ENCODE measurements at regions not wholly inside any gene's neighbourhood (a gene's known extent, or its start where the extent isn't known, plus 50 kb on each side); places are given as distances from the start of the nearest gene placed in this dataset.

- no peaks in the 10 kb centered on the region; the same call in 2 of the 3 replicates for H3K9me3 ChIP-seq (replicated peaks; ENCODE audit: control insufficient read depth, insufficient read depth, low read length)
- H3K4me3 ChIP-seq: no peak overlapping the region
- H3K9ac ChIP-seq (ENCODE audit: control insufficient read depth, insufficient read depth, low read length): no peak overlapping the region
- no peaks in the 10 kb centered on the region for H3K36me3 ChIP-seq (ENCODE audit: control insufficient read depth in 2 of 2, insufficient read depth in 2 of 2, low read length in 1 of 2)
- FAIRE-seq (no peak), ATAC-seq (peak; percentile 79), DNase-seq (ENCODE audit: low read depth, low spot score) (peak; percentile 4)
- intact Hi-C loops (cut with micrococcal nuclease; ENCODE audit: unreplicated experiment): no loop called here
- no TSS peak for BruUV-seq (replicated peaks)
- 0 out of 2 replicates have a peak, but pooled peaks have one; percentile 27 for TF ChIP-seq IKZF1 (conservative IDR thresholded peaks at IDR 0.05)
- peak; percentile 37; the same call in 1 of the 2 replicates for TF ChIP-seq RUNX3 (IDR thresholded peaks at IDR 0.05; ENCODE audit: low read length)
- no peak for TF ChIP-seq BCL11A (IDR thresholded peaks at IDR 0.05; ENCODE audit: low read depth, low read length)
- ChIA-PET SMC1A (ENCODE audit: uncharacterized antibody, unreplicated experiment) (interaction anchor here (1.0 to 2.0 kb wide), 4 partner anchors 9 to 37 kb away, joined by 3 to 6 read pairs (median 3); no protein-coding TSS in a partner anchor), POLR2A (no interaction called here), CTCF (no interaction called here), RAD21 (ENCODE audit: unreplicated experiment) (interaction anchor here (1.2 to 1.5 kb wide), 2 partner anchors 8 to 37 kb away, joined by 3 to 4 read pairs; no protein-coding TSS in a partner anchor)
- in situ Hi-C loops (cut with MboI): no loop called here
- peak overlapping the region; percentile 18; the same call in 1 of the 2 replicates for H3K4me2 ChIP-seq (ENCODE audit: control insufficient read depth, insufficient read depth)
- no peak overlapping the region for H3K27ac ChIP-seq (ENCODE audit: control insufficient read depth, insufficient read depth)
- no peaks in the 10 kb centered on the region for H3K27me3 ChIP-seq (replicated peaks in 1 of 2; ENCODE audit: control insufficient read depth in 2 of 2, insufficient read depth in 2 of 2, low read length in 1 of 2)
- no peaks in the 10 kb centered on the region for H4K20me1 ChIP-seq (ENCODE audit: control insufficient read depth, insufficient read depth)
- no peaks in the 10 kb centered on the region for H3K79me2 ChIP-seq (ENCODE audit: control insufficient read depth, insufficient read depth, low read length)
- WGBS (ENCODE audit: insufficient coverage, insufficient replicate concordance, low lambda C conversion rate, missing lambda C conversion rate): 23% methylated on average over 5 of the region's 5 CpGs
- peak overlapping the region; percentile 7; the same call in 1 of the 2 replicates for H2AFZ ChIP-seq (ENCODE audit: control insufficient read depth, low read depth, low read length)
- H3K4me1 ChIP-seq (ENCODE audit: control insufficient read depth, insufficient read depth, low read length): no peaks in the 10 kb centered on the region
These were observed 1171.2 kb downstream of the DIAPH3 start for GRCh38 chr13:58992478-58993042.

- 12% methylated on average over 4 of the region's 4 CpGs for WGBS (ENCODE audit: insufficient coverage, insufficient replicate concordance, low lambda C conversion rate, missing lambda C conversion rate)
- CTCF ChIA-PET: no interaction called here
- in situ Hi-C loops (cut with MboI): no loop called here
These were observed 1169.7 kb downstream of the DIAPH3 start for GRCh38 chr13:58994077-58994476.

More at GRCh38 chr13:58994077-58994476, 1169.7 kb downstream of the DIAPH3 start:
- Histone ChIP-seq H3K4me1 (ENCODE audit: control insufficient read depth, insufficient read depth, low read length) (no peaks in the 10 kb centered on the region), H3K79me2 (ENCODE audit: control insufficient read depth, insufficient read depth, low read length) (no peaks in the 10 kb centered on the region), H2AFZ (ENCODE audit: control insufficient read depth, low read depth, low read length) (no peak overlapping the region), H3K9me3 (replicated peaks; ENCODE audit: control insufficient read depth, insufficient read depth, low read length) (no peaks in the 10 kb centered on the region; the same call in 2 of the 3 replicates), H3K27me3 (replicated peaks in 1 of 2; ENCODE audit: control insufficient read depth in 2 of 2, insufficient read depth in 2 of 2, low read length in 1 of 2) (no peaks in the 10 kb centered on the region), H4K20me1 (ENCODE audit: control insufficient read depth, insufficient read depth) (no peaks in the 10 kb centered on the region), H3K9ac (ENCODE audit: control insufficient read depth, insufficient read depth, low read length) (no peak overlapping the region), H3K27ac (ENCODE audit: control insufficient read depth, insufficient read depth) (no peak overlapping the region), H3K36me3 (ENCODE audit: control insufficient read depth in 2 of 2, insufficient read depth in 2 of 2, low read length in 1 of 2) (no peaks in the 10 kb centered on the region), H3K4me2 (ENCODE audit: control insufficient read depth, insufficient read depth) (no peak overlapping the region), H3K4me3 (no peak overlapping the region)
- intact Hi-C loops (cut with micrococcal nuclease; ENCODE audit: unreplicated experiment): no loop called here
- SMC1A ChIA-PET (ENCODE audit: uncharacterized antibody, unreplicated experiment): interaction anchor here (0.8 to 2.0 kb wide), 3 partner anchors 13 to 34 kb away, joined by 3 to 6 read pairs (median 4); no protein-coding TSS in a partner anchor
- DNase-seq (ENCODE audit: low read depth, low spot score) (no peak), ATAC-seq (peak; percentile 42; the same call in 2 of the 3 replicates), FAIRE-seq (no peak)
- RAD21 ChIA-PET (ENCODE audit: unreplicated experiment): interaction anchor here (0.7 to 1.2 kb wide), 2 partner anchors 39 to 1766 kb away, joined by 3 read pairs; no protein-coding TSS in a partner anchor
- TF ChIP-seq PKNOX1 (IDR thresholded peaks at IDR 0.05) (peak; percentile 33; the same call in 1 of the 2 replicates), SREBF1 (IDR thresholded peaks at IDR 0.05; ENCODE audit: low read length) (no peak), HDGF (IDR thresholded peaks at IDR 0.05) (no peak)
- TF ChIP-seq, protein P1, sequence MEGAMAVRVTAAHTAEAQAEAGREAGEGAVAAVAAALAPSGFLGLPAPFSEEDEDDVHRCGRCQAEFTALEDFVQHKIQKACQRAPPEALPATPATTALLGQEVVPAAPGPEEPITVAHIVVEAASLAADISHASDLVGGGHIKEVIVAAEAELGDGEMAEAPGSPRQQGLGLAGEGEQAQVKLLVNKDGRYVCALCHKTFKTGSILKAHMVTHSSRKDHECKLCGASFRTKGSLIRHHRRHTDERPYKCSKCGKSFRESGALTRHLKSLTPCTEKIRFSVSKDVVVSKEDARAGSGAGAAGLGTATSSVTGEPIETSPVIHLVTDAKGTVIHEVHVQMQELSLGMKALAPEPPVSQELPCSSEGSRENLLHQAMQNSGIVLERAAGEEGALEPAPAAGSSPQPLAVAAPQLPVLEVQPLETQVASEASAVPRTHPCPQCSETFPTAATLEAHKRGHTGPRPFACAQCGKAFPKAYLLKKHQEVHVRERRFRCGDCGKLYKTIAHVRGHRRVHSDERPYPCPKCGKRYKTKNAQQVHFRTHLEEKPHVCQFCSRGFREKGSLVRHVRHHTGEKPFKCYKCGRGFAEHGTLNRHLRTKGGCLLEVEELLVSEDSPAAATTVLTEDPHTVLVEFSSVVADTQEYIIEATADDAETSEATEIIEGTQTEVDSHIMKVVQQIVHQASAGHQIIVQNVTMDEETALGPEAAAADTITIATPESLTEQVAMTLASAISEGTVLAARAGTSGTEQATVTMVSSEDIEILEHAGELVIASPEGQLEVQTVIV (IDR thresholded peaks at IDR 0.05; ENCODE audit: borderline replicate concordance, partially characterized antibody): no peak
- BruUV-seq (replicated peaks): no TSS peak
- POLR2A ChIA-PET: no interaction called here
